ENCODE measurements at regions not wholly inside any gene's neighbourhood (a gene's known extent, or its start where the extent isn't known, plus 50 kb on each side); places are given as distances from the start of the nearest gene placed in this dataset.

GRCh38 chr6:804771-805170 is 111.8 kb upstream of the EXOC2 start:
- TF ChIP-seq POLR2A (IDR thresholded peaks at IDR 0.05) = no peak
- no peak for TF ChIP-seq CTCF (IDR thresholded peaks at IDR 0.05)

Measured in testis (tissue), 2 donors.